Sigmoid colon (tissue), 4 donors: ENCODE measurements at regions not wholly inside any gene's neighbourhood (a gene's known extent, or its start where the extent isn't known, plus 50 kb on each side); places are given as distances from the start of the nearest gene placed in this dataset.

Source experiments
- CTCF ChIP-seq, 4 experiments: fragments of 450-650 bp in 3 of 4; fragments of 200-600 bp in 1 of 4; IDR thresholded peaks; one replicate each; pipeline ENCODE4 v1.5.1; 2016 to 2019; ENCODE audit warnings: antibody characterized with exemption in 4 of 4, mild to moderate bottlenecking in 3 of 4, moderate library complexity in 2 of 4
- EP300 ChIP-seq, 4 donors: sonication (generic); formaldehyde crosslinking; IDR thresholded peaks; one replicate each; pipeline ENCODE4 v1.6.1; 2017; ENCODE audit warnings: antibody characterized with exemption in 4 of 4
- POLR2A ChIP-seq, 2 donors: fragments of 450-650 bp; IDR thresholded peaks; one replicate each; pipeline ENCODE4 v1.6.1; 2016; ENCODE audit warnings: antibody characterized with exemption in 2 of 2, mild to moderate bottlenecking in 2 of 2, moderate library complexity in 2 of 2

- no peak for TF ChIP-seq CTCF (IDR thresholded peaks at IDR 0.05)
- TF ChIP-seq EP300 (IDR thresholded peaks at IDR 0.05), result no peak
- TF ChIP-seq POLR2A (IDR thresholded peaks at IDR 0.05), result no peak
Observed at GRCh38 chr4:32000846-32001488, 1280.8 kb downstream of the PCDH7 start.
